Neural progenitor cell (in vitro differentiated cells): ENCODE measurements at regions not wholly inside any gene's neighbourhood (a gene's known extent, or its start where the extent isn't known, plus 50 kb on each side); places are given as distances from the start of the nearest gene placed in this dataset.

Source experiments
- DNase-seq: peaks from one replicate; pipeline ENCODE4 v3.0.0-alpha.2; 2016; ENCODE audit warnings: low spot score
- H2AFZ ChIP-seq: fragments of 200-600 bp; sonication (generic); replicated peaks from 2 replicates; pipeline ENCODE4 v1.6.1; 2016; ENCODE audit warnings: antibody characterized with exemption
- H3F3A ChIP-seq: fragments of 200-600 bp; sonication (generic); 2 replicates; pipeline ENCODE4 v1.6.1; 2016; ENCODE audit warnings: antibody characterized with exemption, low read depth
- H3K27ac ChIP-seq: fragments of 200-600 bp; sonication (generic); 2 replicates; pipeline ENCODE4 v1.5.1; 2016; ENCODE audit warnings: mild to moderate bottlenecking
- H3K27me3 ChIP-seq: fragments of 200-600 bp; sonication (generic); 2 replicates; pipeline ENCODE4 v1.6.1; 2016; ENCODE audit warnings: mild to moderate bottlenecking, moderate library complexity
- H3K36me3 ChIP-seq: fragments of 200-600 bp; sonication (generic); 2 replicates; pipeline ENCODE4 v1.5.1; 2016
- H3K4me1 ChIP-seq: fragments of 200-600 bp; sonication (generic); 2 replicates; pipeline ENCODE4 v1.6.1; 2016; ENCODE audit warnings: mixed run types
- H3K4me2 ChIP-seq: fragments of 200-600 bp; sonication (generic); 2 replicates; pipeline ENCODE4 v1.6.1; 2016
- H3K4me3 ChIP-seq: fragments of 200-600 bp; sonication (generic); 2 replicates; pipeline ENCODE4 v1.5.1; 2016
- H3K79me2 ChIP-seq: fragments of 200-600 bp; sonication (generic); 2 replicates; pipeline ENCODE4 v1.6.1; 2016; ENCODE audit warnings: low read depth
- H3K9ac ChIP-seq: fragments of 200-600 bp; sonication (generic); 2 replicates; pipeline ENCODE4 v1.6.1; 2016
- H3K9me3 ChIP-seq: fragments of 200-600 bp; sonication (generic); 2 replicates; pipeline ENCODE4 v1.5.1; 2016; ENCODE audit warnings: low read depth
- H4K20me1 ChIP-seq: fragments of 200-600 bp; sonication (generic); 2 replicates; pipeline ENCODE4 v1.6.1; 2016; ENCODE audit warnings: low read depth
- H3K27ac Mint-ChIP-seq: 3 replicates; pipeline ENCODE4 v1.8.0; 2021; ENCODE audit warnings: mixed read lengths
- H3K27me3 Mint-ChIP-seq: 2 replicates; pipeline ENCODE4 v1.8.0; 2022; ENCODE audit warnings: low read depth, mild to moderate bottlenecking, inconsistent platforms, moderate library complexity, mixed read lengths; ENCODE audit not compliant: insufficient read depth
- H3K36me3 Mint-ChIP-seq: 3 replicates; pipeline ENCODE4 v1.8.0; 2021; ENCODE audit warnings: mixed read lengths
- H3K4me1 Mint-ChIP-seq: 3 replicates; pipeline ENCODE4 v1.8.0; 2021; ENCODE audit warnings: mixed read lengths
- H3K4me3 Mint-ChIP-seq: 3 replicates; pipeline ENCODE4 v1.8.0; 2021; ENCODE audit warnings: mild to moderate bottlenecking, moderate library complexity, mixed read lengths
- H3K9me3 Mint-ChIP-seq: 3 replicates; pipeline ENCODE4 v1.8.0; 2020; ENCODE audit warnings: mixed read lengths
- CTCF ChIP-seq: fragments of 200-600 bp; sonication (generic); IDR thresholded peaks from 2 replicates; pipeline ENCODE4 v1.5.1; 2017; ENCODE audit warnings: antibody characterized with exemption, mild to moderate bottlenecking
- EZH2 ChIP-seq: fragments of 200-600 bp; sonication (generic); IDR thresholded peaks from 2 replicates; pipeline ENCODE4 v1.6.1; 2017; ENCODE audit warnings: antibody characterized with exemption, mild to moderate bottlenecking, moderate library complexity
- EZH2phosphoT487 ChIP-seq: fragments of 200-600 bp; sonication (generic); IDR thresholded peaks from 2 replicates; pipeline ENCODE4 v1.6.1; 2017; ENCODE audit warnings: antibody characterized with exemption

GRCh38 chr9:115616666-115617239, 498.8 kb upstream of the TNC start:
- Histone ChIP-seq H3K27ac (no peak overlapping the region), H3F3A (no peaks in the 10 kb centered on the region), H3K36me3 (no peaks in the 10 kb centered on the region), H3K4me3 (no peak overlapping the region), H3K27me3 (no peaks in the 10 kb centered on the region), H3K79me2 (no peaks in the 10 kb centered on the region), H3K4me1 (peaks cover 5% of the 10 kb centered on the region), H3K9me3 (no peaks in the 10 kb centered on the region), H2AFZ (no peak overlapping the region), H3K9ac (no peak overlapping the region), H3K4me2 (no peak overlapping the region), H4K20me1 (no peaks in the 10 kb centered on the region)
- Mint-ChIP-seq H3K4me3 (no peak overlapping the region), H3K27me3 (peaks cover 6% of the 10 kb centered on the region), H3K36me3 (no peaks in the 10 kb centered on the region), H3K27ac (no peak overlapping the region), H3K4me1 (no peaks in the 10 kb centered on the region), H3K9me3 (peaks cover 6% of the 10 kb centered on the region)
- no peak for TF ChIP-seq EZH2
- no peak for TF ChIP-seq EZH2phosphoT487
- TF ChIP-seq CTCF, result no peak
- no peak for DNase-seq

GRCh38 chr9:115625251-115625650, 507.3 kb upstream of the TNC start:
- DNase-seq, result no peak
- no peak overlapping the region for H3K4me3 ChIP-seq
- no peak overlapping the region for H2AFZ ChIP-seq
- H3K27me3 ChIP-seq, result no peaks in the 10 kb centered on the region
- peaks cover 31% of the 10 kb centered on the region for H3F3A ChIP-seq
- H3K9ac ChIP-seq, result no peak overlapping the region
- H3K36me3 Mint-ChIP-seq, result no peaks in the 10 kb centered on the region
- H4K20me1 ChIP-seq, result no peaks in the 10 kb centered on the region
- no peak for TF ChIP-seq CTCF
- peaks cover 6% of the 10 kb centered on the region for H3K27me3 Mint-ChIP-seq
- peaks cover 8% of the 10 kb centered on the region for H3K9me3 ChIP-seq
- H3K4me1 Mint-ChIP-seq, result peaks cover 22% of the 10 kb centered on the region
- H3K9me3 Mint-ChIP-seq, result peaks cover 8% of the 10 kb centered on the region
- no peaks in the 10 kb centered on the region for H3K36me3 ChIP-seq
- H3K27ac Mint-ChIP-seq, result no peak overlapping the region
- H3K4me1 ChIP-seq, result peaks cover 37% of the 10 kb centered on the region
- H3K27ac ChIP-seq, result no peak overlapping the region
- H3K4me2 ChIP-seq, result no peak overlapping the region
- no peaks in the 10 kb centered on the region for H3K79me2 ChIP-seq
- no peak overlapping the region for H3K4me3 Mint-ChIP-seq

- no peak overlapping the region for H3K4me3 ChIP-seq
- H4K20me1 ChIP-seq, result no peaks in the 10 kb centered on the region
- H3K27ac Mint-ChIP-seq, result no peak overlapping the region
- no peak overlapping the region for H3K4me3 Mint-ChIP-seq
- TF ChIP-seq CTCF (no peak), EZH2 (no peak), EZH2phosphoT487 (no peak)
- peaks cover 8% of the 10 kb centered on the region for H3K9me3 ChIP-seq
- H3K9me3 Mint-ChIP-seq, result peaks cover 7% of the 10 kb centered on the region
- no peaks in the 10 kb centered on the region for H3K36me3 Mint-ChIP-seq
- H3K79me2 ChIP-seq, result no peaks in the 10 kb centered on the region
- H2AFZ ChIP-seq, result no peak overlapping the region
- peaks cover 28% of the 10 kb centered on the region for H3K4me1 Mint-ChIP-seq
- H3K36me3 ChIP-seq, result no peaks in the 10 kb centered on the region
- H3K4me2 ChIP-seq, result no peak overlapping the region
- H3K4me1 ChIP-seq, result peaks cover 44% of the 10 kb centered on the region
- no peak overlapping the region for H3K9ac ChIP-seq
- peaks cover 38% of the 10 kb centered on the region for H3F3A ChIP-seq
- no peak overlapping the region for H3K27ac ChIP-seq
- DNase-seq, result no peak
- peaks cover 4% of the 10 kb centered on the region for H3K27me3 Mint-ChIP-seq
- H3K27me3 ChIP-seq, result no peaks in the 10 kb centered on the region
Measured at GRCh38 chr9:115625954-115626353, 508.0 kb upstream of the TNC start.
